GM12892 (cell line): ENCODE measurements at regions not wholly inside any gene's neighbourhood (a gene's known extent, or its start where the extent isn't known, plus 50 kb on each side); places are given as distances from the start of the nearest gene placed in this dataset.

Experiments used
- POLR2A ChIP-seq: IDR thresholded peaks from 2 replicates; pipeline ENCODE4 v1.6.1; 2011; ENCODE audit warnings: low read depth, low read length, control low read depth
- POLR2AphosphoS5 ChIP-seq: IDR thresholded peaks from 2 replicates; pipeline ENCODE4 v1.6.1; 2011; ENCODE audit warnings: low read depth, low read length, control low read depth

GRCh38 chr1:162974810-162975209, 94.4 kb upstream of the RGS4 start:
- TF ChIP-seq POLR2AphosphoS5 (no peak), POLR2A (no peak)
